ENCODE measurements at regions not wholly inside any gene's neighbourhood (a gene's known extent, or its start where the extent isn't known, plus 50 kb on each side); places are given as distances from the start of the nearest gene placed in this dataset.

- DNase-seq (ENCODE audit: low read depth) = no peak
Measured at GRCh38 chr1:88149686-88150085, 534.4 kb upstream of the PKN2 start.

GRCh38 chr1:88150330-88150729 is 533.7 kb upstream of the PKN2 start:
- DNase-seq (ENCODE audit: low read depth) = no peak

GRCh38 chr1:88163187-88163586 is 520.9 kb upstream of the PKN2 start:
- DNase-seq (ENCODE audit: low read depth) = no peak

- no peak for DNase-seq (ENCODE audit: low read depth)
Measured at GRCh38 chr1:88168126-88168525, 515.9 kb upstream of the PKN2 start.

- no peak for DNase-seq (ENCODE audit: low read depth)
Measured at GRCh38 chr1:88169139-88169538, 514.9 kb upstream of the PKN2 start.

GRCh38 chr1:88169939-88170338 is 514.1 kb upstream of the PKN2 start:
- DNase-seq (ENCODE audit: low read depth) = no peak

- no peak for DNase-seq (ENCODE audit: low read depth)
Measured at GRCh38 chr1:88175120-88175630, 508.9 kb upstream of the PKN2 start.

GRCh38 chr1:88175631-88176226 is 508.3 kb upstream of the PKN2 start:
- DNase-seq (ENCODE audit: low read depth) = no peak

GRCh38 chr1:88179943-88180342 is 504.1 kb upstream of the PKN2 start:
- no peak for DNase-seq (ENCODE audit: low read depth)

- peak; percentile 12 for DNase-seq (ENCODE audit: low read depth)
Measured at GRCh38 chr1:88180449-88181108, 503.5 kb upstream of the PKN2 start.

GRCh38 chr1:88186911-88187310 is 497.2 kb upstream of the PKN2 start:
- no peak for DNase-seq (ENCODE audit: low read depth)

- DNase-seq (ENCODE audit: low read depth) = no peak
Measured at GRCh38 chr1:88188038-88188437, 496.0 kb upstream of the PKN2 start.

GRCh38 chr1:88189525-88189924 is 494.5 kb upstream of the PKN2 start:
- no peak for DNase-seq (ENCODE audit: low read depth)

GRCh38 chr1:88191917-88192316 is 492.2 kb upstream of the PKN2 start:
- no peak for DNase-seq (ENCODE audit: low read depth)

GRCh38 chr1:88194542-88194941 is 489.5 kb upstream of the PKN2 start:
- DNase-seq (ENCODE audit: low read depth) = no peak

- no peak for DNase-seq (ENCODE audit: low read depth)
Measured at GRCh38 chr1:88200545-88200944, 483.5 kb upstream of the PKN2 start.

GRCh38 chr1:88204111-88204510 is 480.0 kb upstream of the PKN2 start:
- no peak for DNase-seq (ENCODE audit: low read depth)

GRCh38 chr1:88204612-88205167 is 479.4 kb upstream of the PKN2 start:
- no peak for DNase-seq (ENCODE audit: low read depth)

- no peak for DNase-seq (ENCODE audit: low read depth)
Measured at GRCh38 chr1:88208389-88208788, 475.7 kb upstream of the PKN2 start.

GRCh38 chr1:88210103-88210787 is 473.8 kb upstream of the PKN2 start:
- no peak for DNase-seq (ENCODE audit: low read depth)

GRCh38 chr1:88216441-88216840 is 467.6 kb upstream of the PKN2 start:
- DNase-seq (ENCODE audit: low read depth) = no peak

GRCh38 chr1:88217386-88217785 is 466.7 kb upstream of the PKN2 start:
- DNase-seq (ENCODE audit: low read depth) = no peak

- no peak for DNase-seq (ENCODE audit: low read depth)
Measured at GRCh38 chr1:88219521-88219920, 464.6 kb upstream of the PKN2 start.
